Liver (tissue), 3 donors: ENCODE measurements at regions not wholly inside any gene's neighbourhood (a gene's known extent, or its start where the extent isn't known, plus 50 kb on each side); places are given as distances from the start of the nearest gene placed in this dataset.

Source experiments
- EGR1 ChIP-seq, 2 donors: IDR thresholded peaks; 2 replicates each; pipeline ENCODE4 v1.6.1; 2016 to 2018; ENCODE audit warnings: antibody characterized with exemption in 2 of 2, low read depth in 2 of 2
- FOXA1 ChIP-seq: IDR thresholded peaks from 2 replicates; pipeline ENCODE4 v1.6.1; 2016; ENCODE audit warnings: antibody characterized with exemption
- GABPA ChIP-seq, 2 donors: IDR thresholded peaks in 1 of 2; conservative IDR thresholded peaks in 1 of 2; 2 replicates each; pipeline ENCODE4 v1.6.1; 2016; ENCODE audit warnings: antibody characterized with exemption in 2 of 2, mild to moderate bottlenecking in 1 of 2, moderate library complexity in 1 of 2
- HNF4G ChIP-seq: IDR thresholded peaks from 2 replicates; pipeline ENCODE4 v1.6.1; 2016; ENCODE audit warnings: antibody characterized with exemption
- JUND ChIP-seq, 2 donors: IDR thresholded peaks; 2 replicates each; pipeline ENCODE4 v1.6.1; 2016; ENCODE audit warnings: antibody characterized with exemption in 2 of 2
- RAD21 ChIP-seq, 2 donors: IDR thresholded peaks; 2 replicates each; pipeline ENCODE4 v1.6.1; 2016; ENCODE audit warnings: antibody characterized with exemption in 2 of 2, mild to moderate bottlenecking in 2 of 2
- TAF1 ChIP-seq: conservative IDR thresholded peaks from 2 replicates; pipeline ENCODE4 v1.6.1; 2016; ENCODE audit warnings: antibody characterized with exemption, mild to moderate bottlenecking
- YY1 ChIP-seq: IDR thresholded peaks from 2 replicates; pipeline ENCODE4 v1.6.1; 2016; ENCODE audit warnings: antibody characterized with exemption, mild to moderate bottlenecking
- TF ChIP-seq, protein P1 (sequence below): IDR thresholded peaks from 2 replicates; pipeline ENCODE4 v1.6.1; 2016; ENCODE audit warnings: antibody characterized with exemption
- TF ChIP-seq, protein P2 (sequence below): fragments of 150-350 bp; IDR thresholded peaks from 2 replicates; pipeline ENCODE4 v1.5.1; 2017; ENCODE audit warnings: improper control_type of control experiment, low read depth, low read length; ENCODE audit not compliant: missing input control
- TF ChIP-seq, protein P3 (sequence below): IDR thresholded peaks from 2 replicates; pipeline ENCODE4 v1.6.1; 2016; ENCODE audit warnings: antibody characterized with exemption, mild to moderate bottlenecking
- TF ChIP-seq, protein P4 (sequence below): IDR thresholded peaks from 2 replicates; pipeline ENCODE4 v1.6.1; 2016; ENCODE audit warnings: antibody characterized with exemption
- TF ChIP-seq, protein P5 (sequence below): IDR thresholded peaks from 2 replicates; pipeline ENCODE4 v1.6.1; 2016; ENCODE audit warnings: antibody characterized with exemption
- donor health status: healthy.
- donor health status: healthy.

DNA sequence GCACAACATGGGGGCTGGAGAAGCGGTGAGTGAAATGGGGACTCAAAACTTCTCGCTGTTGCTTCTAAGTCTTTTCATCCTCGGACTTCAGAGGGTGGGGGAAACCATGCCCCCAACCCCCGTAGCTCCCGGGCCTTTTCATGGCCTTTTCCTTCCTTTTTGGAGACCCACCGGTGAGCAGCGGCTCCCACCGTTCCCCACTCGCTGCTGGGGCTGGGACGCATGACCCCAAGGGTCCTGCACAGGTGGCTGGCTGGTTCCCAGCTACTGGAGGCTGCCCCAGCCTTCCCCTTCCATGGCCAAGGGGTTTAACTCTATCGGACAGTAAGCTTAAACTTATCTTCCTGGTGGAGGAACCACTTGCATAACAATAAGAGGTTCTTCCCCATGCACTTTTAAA, 194.3 kb upstream of the FERD3L start:
- TF ChIP-seq YY1 (no peak), JUND (IDR thresholded peaks at IDR 0.05) (no peak), TAF1 (no peak), EGR1 (IDR thresholded peaks at IDR 0.05; ENCODE audit: low read depth in 2 of 2) (no peak), GABPA (IDR thresholded peaks at IDR 0.05 in 1 of 2, conservative IDR thresholded peaks at IDR 0.05 in 1 of 2) (no peak), RAD21 (IDR thresholded peaks at IDR 0.05) (no peak), FOXA1 (no peak), HNF4G (no peak)
- TF ChIP-seq, protein P1, sequence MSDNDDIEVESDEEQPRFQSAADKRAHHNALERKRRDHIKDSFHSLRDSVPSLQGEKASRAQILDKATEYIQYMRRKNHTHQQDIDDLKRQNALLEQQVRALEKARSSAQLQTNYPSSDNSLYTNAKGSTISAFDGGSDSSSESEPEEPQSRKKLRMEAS: no peak
- TF ChIP-seq, protein P2, sequence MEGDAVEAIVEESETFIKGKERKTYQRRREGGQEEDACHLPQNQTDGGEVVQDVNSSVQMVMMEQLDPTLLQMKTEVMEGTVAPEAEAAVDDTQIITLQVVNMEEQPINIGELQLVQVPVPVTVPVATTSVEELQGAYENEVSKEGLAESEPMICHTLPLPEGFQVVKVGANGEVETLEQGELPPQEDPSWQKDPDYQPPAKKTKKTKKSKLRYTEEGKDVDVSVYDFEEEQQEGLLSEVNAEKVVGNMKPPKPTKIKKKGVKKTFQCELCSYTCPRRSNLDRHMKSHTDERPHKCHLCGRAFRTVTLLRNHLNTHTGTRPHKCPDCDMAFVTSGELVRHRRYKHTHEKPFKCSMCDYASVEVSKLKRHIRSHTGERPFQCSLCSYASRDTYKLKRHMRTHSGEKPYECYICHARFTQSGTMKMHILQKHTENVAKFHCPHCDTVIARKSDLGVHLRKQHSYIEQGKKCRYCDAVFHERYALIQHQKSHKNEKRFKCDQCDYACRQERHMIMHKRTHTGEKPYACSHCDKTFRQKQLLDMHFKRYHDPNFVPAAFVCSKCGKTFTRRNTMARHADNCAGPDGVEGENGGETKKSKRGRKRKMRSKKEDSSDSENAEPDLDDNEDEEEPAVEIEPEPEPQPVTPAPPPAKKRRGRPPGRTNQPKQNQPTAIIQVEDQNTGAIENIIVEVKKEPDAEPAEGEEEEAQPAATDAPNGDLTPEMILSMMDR: no peak
- TF ChIP-seq, protein P3, sequence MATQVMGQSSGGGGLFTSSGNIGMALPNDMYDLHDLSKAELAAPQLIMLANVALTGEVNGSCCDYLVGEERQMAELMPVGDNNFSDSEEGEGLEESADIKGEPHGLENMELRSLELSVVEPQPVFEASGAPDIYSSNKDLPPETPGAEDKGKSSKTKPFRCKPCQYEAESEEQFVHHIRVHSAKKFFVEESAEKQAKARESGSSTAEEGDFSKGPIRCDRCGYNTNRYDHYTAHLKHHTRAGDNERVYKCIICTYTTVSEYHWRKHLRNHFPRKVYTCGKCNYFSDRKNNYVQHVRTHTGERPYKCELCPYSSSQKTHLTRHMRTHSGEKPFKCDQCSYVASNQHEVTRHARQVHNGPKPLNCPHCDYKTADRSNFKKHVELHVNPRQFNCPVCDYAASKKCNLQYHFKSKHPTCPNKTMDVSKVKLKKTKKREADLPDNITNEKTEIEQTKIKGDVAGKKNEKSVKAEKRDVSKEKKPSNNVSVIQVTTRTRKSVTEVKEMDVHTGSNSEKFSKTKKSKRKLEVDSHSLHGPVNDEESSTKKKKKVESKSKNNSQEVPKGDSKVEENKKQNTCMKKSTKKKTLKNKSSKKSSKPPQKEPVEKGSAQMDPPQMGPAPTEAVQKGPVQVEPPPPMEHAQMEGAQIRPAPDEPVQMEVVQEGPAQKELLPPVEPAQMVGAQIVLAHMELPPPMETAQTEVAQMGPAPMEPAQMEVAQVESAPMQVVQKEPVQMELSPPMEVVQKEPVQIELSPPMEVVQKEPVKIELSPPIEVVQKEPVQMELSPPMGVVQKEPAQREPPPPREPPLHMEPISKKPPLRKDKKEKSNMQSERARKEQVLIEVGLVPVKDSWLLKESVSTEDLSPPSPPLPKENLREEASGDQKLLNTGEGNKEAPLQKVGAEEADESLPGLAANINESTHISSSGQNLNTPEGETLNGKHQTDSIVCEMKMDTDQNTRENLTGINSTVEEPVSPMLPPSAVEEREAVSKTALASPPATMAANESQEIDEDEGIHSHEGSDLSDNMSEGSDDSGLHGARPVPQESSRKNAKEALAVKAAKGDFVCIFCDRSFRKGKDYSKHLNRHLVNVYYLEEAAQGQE: no peak
- TF ChIP-seq, protein P4, sequence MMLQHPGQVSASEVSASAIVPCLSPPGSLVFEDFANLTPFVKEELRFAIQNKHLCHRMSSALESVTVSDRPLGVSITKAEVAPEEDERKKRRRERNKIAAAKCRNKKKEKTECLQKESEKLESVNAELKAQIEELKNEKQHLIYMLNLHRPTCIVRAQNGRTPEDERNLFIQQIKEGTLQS: no peak
- TF ChIP-seq, protein P5, sequence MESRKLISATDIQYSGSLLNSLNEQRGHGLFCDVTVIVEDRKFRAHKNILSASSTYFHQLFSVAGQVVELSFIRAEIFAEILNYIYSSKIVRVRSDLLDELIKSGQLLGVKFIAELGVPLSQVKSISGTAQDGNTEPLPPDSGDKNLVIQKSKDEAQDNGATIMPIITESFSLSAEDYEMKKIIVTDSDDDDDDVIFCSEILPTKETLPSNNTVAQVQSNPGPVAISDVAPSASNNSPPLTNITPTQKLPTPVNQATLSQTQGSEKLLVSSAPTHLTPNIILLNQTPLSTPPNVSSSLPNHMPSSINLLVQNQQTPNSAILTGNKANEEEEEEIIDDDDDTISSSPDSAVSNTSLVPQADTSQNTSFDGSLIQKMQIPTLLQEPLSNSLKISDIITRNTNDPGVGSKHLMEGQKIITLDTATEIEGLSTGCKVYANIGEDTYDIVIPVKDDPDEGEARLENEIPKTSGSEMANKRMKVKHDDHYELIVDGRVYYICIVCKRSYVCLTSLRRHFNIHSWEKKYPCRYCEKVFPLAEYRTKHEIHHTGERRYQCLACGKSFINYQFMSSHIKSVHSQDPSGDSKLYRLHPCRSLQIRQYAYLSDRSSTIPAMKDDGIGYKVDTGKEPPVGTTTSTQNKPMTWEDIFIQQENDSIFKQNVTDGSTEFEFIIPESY: no peak
